GM23338 (cell line): ENCODE measurements at regions not wholly inside any gene's neighbourhood (a gene's known extent, or its start where the extent isn't known, plus 50 kb on each side); places are given as distances from the start of the nearest gene placed in this dataset.
A peak's percentile ranks its signal among the peaks of the same experiment; 100 is the strongest.

Experiments
- ATAC-seq: fragments of 200-7000 bp; cut with Tn5 transposase; 3 replicates; pipeline ENCODE4 v1.9.1; 2020
- DNase-seq: peaks from one replicate; pipeline ENCODE4 v3.0.0-alpha.2; 2015; ENCODE audit warnings: low spot score
- H2AFZ ChIP-seq: fragments of 200-600 bp; sonication (generic); 2 replicates; pipeline ENCODE4 v1.8.0; 2016; ENCODE audit warnings: antibody characterized with exemption, mild to moderate bottlenecking, moderate library complexity
- H3F3A ChIP-seq: fragments of 200-600 bp; sonication (generic); replicated peaks from 2 replicates; pipeline ENCODE4 v1.8.0; 2017; ENCODE audit warnings: antibody characterized with exemption, mixed run types, low read depth
- H3K27ac ChIP-seq: fragments of 200-600 bp; sonication (generic); 2 replicates; pipeline ENCODE4 v1.6.1; 2016; ENCODE audit warnings: low read depth
- H3K27me3 ChIP-seq: fragments of 200-600 bp; sonication (generic); 2 replicates; pipeline ENCODE4 v1.8.0; 2016; ENCODE audit warnings: mild to moderate bottlenecking, mixed run types, moderate library complexity; ENCODE audit not compliant: insufficient read depth
- H3K36me3 ChIP-seq: fragments of 200-600 bp; sonication (generic); 2 replicates; pipeline ENCODE4 v1.8.0; 2016; ENCODE audit warnings: mild to moderate bottlenecking; ENCODE audit not compliant: insufficient read depth
- H3K4me1 ChIP-seq: fragments of 200-600 bp; sonication (generic); 2 replicates; pipeline ENCODE4 v1.8.0; 2016; ENCODE audit warnings: mild to moderate bottlenecking, moderate library complexity; ENCODE audit not compliant: insufficient read depth
- H3K4me2 ChIP-seq: fragments of 200-600 bp; sonication (generic); 2 replicates; pipeline ENCODE4 v1.7.1; 2017; ENCODE audit warnings: mixed run types
- H3K4me3 ChIP-seq: fragments of 200-600 bp; sonication (generic); 2 replicates; pipeline ENCODE4 v1.6.1; 2016; ENCODE audit warnings: mixed run types
- H3K79me2 ChIP-seq: fragments of 200-600 bp; sonication (generic); replicated peaks from 2 replicates; pipeline ENCODE4 v1.8.0; 2017; ENCODE audit warnings: mild to moderate bottlenecking; ENCODE audit not compliant: insufficient read depth
- H3K9me2 ChIP-seq: fragments of 200-600 bp; sonication (generic); 2 replicates; pipeline ENCODE4 v1.8.0; 2017; ENCODE audit not compliant: insufficient read depth
- H4K20me1 ChIP-seq: fragments of 200-600 bp; sonication (generic); replicated peaks from 2 replicates; pipeline ENCODE4 v1.8.0; 2017; ENCODE audit warnings: mild to moderate bottlenecking; ENCODE audit not compliant: insufficient read depth
- H3K27ac Mint-ChIP-seq: 2 replicates; pipeline ENCODE4 v1.8.0; 2020; ENCODE audit warnings: inconsistent platforms, mild to moderate bottlenecking, moderate library complexity, mixed read lengths
- H3K27me3 Mint-ChIP-seq: 3 replicates; pipeline ENCODE4 v1.8.0; 2022; ENCODE audit warnings: low read depth, mild to moderate bottlenecking, moderate library complexity, mixed read lengths, inconsistent platforms; ENCODE audit not compliant: insufficient read depth, poor library complexity
- H3K36me3 Mint-ChIP-seq: 3 replicates; pipeline ENCODE4 v1.8.0; 2021; ENCODE audit warnings: low read depth, mild to moderate bottlenecking, inconsistent platforms, moderate library complexity, mixed read lengths
- H3K4me1 Mint-ChIP-seq: 3 replicates; pipeline ENCODE4 v1.8.0; 2020; ENCODE audit warnings: mild to moderate bottlenecking, inconsistent platforms, mixed read lengths
- H3K4me3 Mint-ChIP-seq: 3 replicates; pipeline ENCODE4 v1.8.0; 2021; ENCODE audit warnings: moderate library complexity, mild to moderate bottlenecking, inconsistent platforms, mixed read lengths
- H3K9me3 Mint-ChIP-seq: 3 replicates; pipeline ENCODE4 v1.8.0; 2020; ENCODE audit warnings: moderate library complexity, mild to moderate bottlenecking, inconsistent platforms, mixed read lengths
- CREB1 ChIP-seq: fragments of 250-450 bp; sonication (Bioruptor Pico); IDR thresholded peaks from 2 replicates; pipeline ENCODE4 v1.5.0; 2020; ENCODE audit warnings: low read depth, mild to moderate bottlenecking, moderate library complexity
- EZH2 ChIP-seq: fragments of 200-600 bp; sonication (generic); IDR thresholded peaks from one replicate; pipeline ENCODE4 v1.8.0; 2017; ENCODE audit warnings: antibody characterized with exemption, mild to moderate bottlenecking, low read depth; ENCODE audit not compliant: unreplicated experiment
- EZH2phosphoT487 ChIP-seq: fragments of 200-600 bp; sonication (generic); IDR thresholded peaks from one replicate; pipeline ENCODE4 v1.8.1; 2018; ENCODE audit warnings: antibody characterized with exemption; ENCODE audit not compliant: unreplicated experiment
- JUNB ChIP-seq: IDR thresholded peaks from one replicate; pipeline ENCODE4 v1.6.1; 2016; ENCODE audit warnings: antibody characterized with exemption; ENCODE audit not compliant: unreplicated experiment
- NANOG ChIP-seq: IDR thresholded peaks from 2 replicates; pipeline ENCODE4 v1.6.1; 2016; ENCODE audit warnings: antibody characterized with exemption, borderline replicate concordance
- POLR2AphosphoS5 ChIP-seq: IDR thresholded peaks from 2 replicates; pipeline ENCODE4 v1.6.1; 2016; ENCODE audit warnings: antibody characterized with exemption, low read depth
- STAT1 ChIP-seq: IDR thresholded peaks from one replicate; pipeline ENCODE4 v1.6.1; 2016; ENCODE audit warnings: antibody characterized with exemption; ENCODE audit not compliant: unreplicated experiment
- ZNF114 ChIP-seq: fragments of 250-450 bp; sonication (Bioruptor Pico); IDR thresholded peaks from 2 replicates; pipeline ENCODE4 v1.5.0; 2020; ENCODE audit warnings: mild to moderate bottlenecking, moderate library complexity
- ZNF331 ChIP-seq: fragments of 250-450 bp; sonication (Bioruptor Pico); IDR thresholded peaks from 2 replicates; pipeline ENCODE4 v1.5.0; 2020; ENCODE audit warnings: low read depth, mild to moderate bottlenecking, moderate library complexity
- TF ChIP-seq, protein P1 (sequence below), 2 experiments: fragments of 200-600 bp in 1 of 2; sonication (generic) in 1 of 2; conservative IDR thresholded peaks; 2 replicates each; pipeline versions ENCODE4 v1.5.1 to v1.6.1; 2016 to 2017; ENCODE audit warnings: antibody characterized with exemption in 2 of 2, low read depth in 2 of 2, mild to moderate bottlenecking in 2 of 2, moderate library complexity in 1 of 2
- TF ChIP-seq, protein P2 (sequence below): fragments of 250-450 bp; sonication (Bioruptor Pico); IDR thresholded peaks from 2 replicates; pipeline ENCODE4 v1.5.0; 2020; ENCODE audit warnings: mild to moderate bottlenecking, moderate library complexity
- TF ChIP-seq, protein P3 (sequence below): IDR thresholded peaks from one replicate; pipeline ENCODE4 v1.6.1; 2018; ENCODE audit warnings: antibody characterized with exemption; ENCODE audit not compliant: unreplicated experiment
- TF ChIP-seq, protein P4 (sequence below): IDR thresholded peaks from 2 replicates; pipeline ENCODE4 v1.6.1; 2016; ENCODE audit warnings: antibody characterized with exemption

DNA sequence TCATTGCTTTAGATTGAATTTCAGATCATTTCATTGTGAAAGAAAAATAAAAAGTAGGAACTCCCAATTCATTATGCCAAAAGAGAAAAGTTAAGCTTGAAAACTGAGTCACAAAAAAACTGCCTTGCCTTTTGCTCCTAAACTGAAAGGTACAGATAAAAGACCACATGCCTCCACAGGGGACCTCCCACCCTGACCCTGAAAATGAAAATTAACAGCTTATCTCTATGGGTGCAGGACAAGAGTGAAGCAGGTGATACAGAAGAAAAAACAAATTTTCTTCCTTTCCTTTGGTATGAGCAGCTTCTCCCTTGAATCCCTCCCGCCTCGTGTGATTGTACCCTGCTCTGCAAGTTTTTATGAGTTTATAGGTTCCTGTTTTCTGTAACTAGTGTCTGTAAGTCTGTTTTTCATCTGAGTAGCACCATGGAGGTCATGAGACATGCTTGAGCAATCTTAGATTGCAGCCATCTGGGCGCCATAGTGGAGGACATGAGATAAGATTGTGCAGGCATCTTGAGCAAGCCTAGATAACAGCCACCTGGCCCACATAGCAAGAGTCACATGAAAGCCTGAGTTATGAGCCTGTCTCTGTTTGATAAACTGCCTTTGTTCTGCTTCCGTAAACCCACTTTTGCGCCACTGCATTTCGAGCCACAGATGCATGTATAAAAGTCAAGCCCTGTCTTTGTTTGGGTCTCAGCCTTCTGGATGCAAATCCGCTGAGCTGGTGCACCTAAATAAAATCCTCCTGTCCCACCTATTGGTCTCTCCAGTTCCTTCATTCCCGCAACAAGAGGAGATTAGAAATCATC is 56.2 kb upstream of the DYNC1I2 start:
- H3K27ac Mint-ChIP-seq, result no peak overlapping the region
- H3K4me1 Mint-ChIP-seq, result no peaks in the 10 kb centered on the region
- Histone ChIP-seq H2AFZ (no peak overlapping the region), H3K27me3 (no peaks in the 10 kb centered on the region), H3F3A (no peaks in the 10 kb centered on the region), H3K4me3 (no peak overlapping the region), H3K9me2 (peaks cover 4% of the 10 kb centered on the region), H4K20me1 (no peaks in the 10 kb centered on the region), H3K4me2 (no peak overlapping the region), H3K79me2 (no peaks in the 10 kb centered on the region), H3K27ac (no peak overlapping the region), H3K4me1 (no peaks in the 10 kb centered on the region), H3K36me3 (peaks cover 23% of the 10 kb centered on the region)
- H3K36me3 Mint-ChIP-seq, result peaks cover 52% of the 10 kb centered on the region
- H3K27me3 Mint-ChIP-seq, result peaks cover 6% of the 10 kb centered on the region
- peak; percentile 43 for DNase-seq
- peaks cover 79% of the 10 kb centered on the region for H3K9me3 Mint-ChIP-seq
- TF ChIP-seq POLR2AphosphoS5 (no peak), CREB1 (CRISPR knock-in tag) (no peak), STAT1 (no peak), ZNF331 (CRISPR knock-in tag) (no peak), JUNB (no peak), EZH2 (no peak), ZNF114 (CRISPR knock-in tag) (no peak), EZH2phosphoT487 (no peak), NANOG (no peak)
- TF ChIP-seq, protein P1, sequence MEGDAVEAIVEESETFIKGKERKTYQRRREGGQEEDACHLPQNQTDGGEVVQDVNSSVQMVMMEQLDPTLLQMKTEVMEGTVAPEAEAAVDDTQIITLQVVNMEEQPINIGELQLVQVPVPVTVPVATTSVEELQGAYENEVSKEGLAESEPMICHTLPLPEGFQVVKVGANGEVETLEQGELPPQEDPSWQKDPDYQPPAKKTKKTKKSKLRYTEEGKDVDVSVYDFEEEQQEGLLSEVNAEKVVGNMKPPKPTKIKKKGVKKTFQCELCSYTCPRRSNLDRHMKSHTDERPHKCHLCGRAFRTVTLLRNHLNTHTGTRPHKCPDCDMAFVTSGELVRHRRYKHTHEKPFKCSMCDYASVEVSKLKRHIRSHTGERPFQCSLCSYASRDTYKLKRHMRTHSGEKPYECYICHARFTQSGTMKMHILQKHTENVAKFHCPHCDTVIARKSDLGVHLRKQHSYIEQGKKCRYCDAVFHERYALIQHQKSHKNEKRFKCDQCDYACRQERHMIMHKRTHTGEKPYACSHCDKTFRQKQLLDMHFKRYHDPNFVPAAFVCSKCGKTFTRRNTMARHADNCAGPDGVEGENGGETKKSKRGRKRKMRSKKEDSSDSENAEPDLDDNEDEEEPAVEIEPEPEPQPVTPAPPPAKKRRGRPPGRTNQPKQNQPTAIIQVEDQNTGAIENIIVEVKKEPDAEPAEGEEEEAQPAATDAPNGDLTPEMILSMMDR (conservative IDR thresholded peaks at IDR 0.05; ENCODE audit: low read depth in 2 of 2), result no peak
- TF ChIP-seq, protein P2, sequence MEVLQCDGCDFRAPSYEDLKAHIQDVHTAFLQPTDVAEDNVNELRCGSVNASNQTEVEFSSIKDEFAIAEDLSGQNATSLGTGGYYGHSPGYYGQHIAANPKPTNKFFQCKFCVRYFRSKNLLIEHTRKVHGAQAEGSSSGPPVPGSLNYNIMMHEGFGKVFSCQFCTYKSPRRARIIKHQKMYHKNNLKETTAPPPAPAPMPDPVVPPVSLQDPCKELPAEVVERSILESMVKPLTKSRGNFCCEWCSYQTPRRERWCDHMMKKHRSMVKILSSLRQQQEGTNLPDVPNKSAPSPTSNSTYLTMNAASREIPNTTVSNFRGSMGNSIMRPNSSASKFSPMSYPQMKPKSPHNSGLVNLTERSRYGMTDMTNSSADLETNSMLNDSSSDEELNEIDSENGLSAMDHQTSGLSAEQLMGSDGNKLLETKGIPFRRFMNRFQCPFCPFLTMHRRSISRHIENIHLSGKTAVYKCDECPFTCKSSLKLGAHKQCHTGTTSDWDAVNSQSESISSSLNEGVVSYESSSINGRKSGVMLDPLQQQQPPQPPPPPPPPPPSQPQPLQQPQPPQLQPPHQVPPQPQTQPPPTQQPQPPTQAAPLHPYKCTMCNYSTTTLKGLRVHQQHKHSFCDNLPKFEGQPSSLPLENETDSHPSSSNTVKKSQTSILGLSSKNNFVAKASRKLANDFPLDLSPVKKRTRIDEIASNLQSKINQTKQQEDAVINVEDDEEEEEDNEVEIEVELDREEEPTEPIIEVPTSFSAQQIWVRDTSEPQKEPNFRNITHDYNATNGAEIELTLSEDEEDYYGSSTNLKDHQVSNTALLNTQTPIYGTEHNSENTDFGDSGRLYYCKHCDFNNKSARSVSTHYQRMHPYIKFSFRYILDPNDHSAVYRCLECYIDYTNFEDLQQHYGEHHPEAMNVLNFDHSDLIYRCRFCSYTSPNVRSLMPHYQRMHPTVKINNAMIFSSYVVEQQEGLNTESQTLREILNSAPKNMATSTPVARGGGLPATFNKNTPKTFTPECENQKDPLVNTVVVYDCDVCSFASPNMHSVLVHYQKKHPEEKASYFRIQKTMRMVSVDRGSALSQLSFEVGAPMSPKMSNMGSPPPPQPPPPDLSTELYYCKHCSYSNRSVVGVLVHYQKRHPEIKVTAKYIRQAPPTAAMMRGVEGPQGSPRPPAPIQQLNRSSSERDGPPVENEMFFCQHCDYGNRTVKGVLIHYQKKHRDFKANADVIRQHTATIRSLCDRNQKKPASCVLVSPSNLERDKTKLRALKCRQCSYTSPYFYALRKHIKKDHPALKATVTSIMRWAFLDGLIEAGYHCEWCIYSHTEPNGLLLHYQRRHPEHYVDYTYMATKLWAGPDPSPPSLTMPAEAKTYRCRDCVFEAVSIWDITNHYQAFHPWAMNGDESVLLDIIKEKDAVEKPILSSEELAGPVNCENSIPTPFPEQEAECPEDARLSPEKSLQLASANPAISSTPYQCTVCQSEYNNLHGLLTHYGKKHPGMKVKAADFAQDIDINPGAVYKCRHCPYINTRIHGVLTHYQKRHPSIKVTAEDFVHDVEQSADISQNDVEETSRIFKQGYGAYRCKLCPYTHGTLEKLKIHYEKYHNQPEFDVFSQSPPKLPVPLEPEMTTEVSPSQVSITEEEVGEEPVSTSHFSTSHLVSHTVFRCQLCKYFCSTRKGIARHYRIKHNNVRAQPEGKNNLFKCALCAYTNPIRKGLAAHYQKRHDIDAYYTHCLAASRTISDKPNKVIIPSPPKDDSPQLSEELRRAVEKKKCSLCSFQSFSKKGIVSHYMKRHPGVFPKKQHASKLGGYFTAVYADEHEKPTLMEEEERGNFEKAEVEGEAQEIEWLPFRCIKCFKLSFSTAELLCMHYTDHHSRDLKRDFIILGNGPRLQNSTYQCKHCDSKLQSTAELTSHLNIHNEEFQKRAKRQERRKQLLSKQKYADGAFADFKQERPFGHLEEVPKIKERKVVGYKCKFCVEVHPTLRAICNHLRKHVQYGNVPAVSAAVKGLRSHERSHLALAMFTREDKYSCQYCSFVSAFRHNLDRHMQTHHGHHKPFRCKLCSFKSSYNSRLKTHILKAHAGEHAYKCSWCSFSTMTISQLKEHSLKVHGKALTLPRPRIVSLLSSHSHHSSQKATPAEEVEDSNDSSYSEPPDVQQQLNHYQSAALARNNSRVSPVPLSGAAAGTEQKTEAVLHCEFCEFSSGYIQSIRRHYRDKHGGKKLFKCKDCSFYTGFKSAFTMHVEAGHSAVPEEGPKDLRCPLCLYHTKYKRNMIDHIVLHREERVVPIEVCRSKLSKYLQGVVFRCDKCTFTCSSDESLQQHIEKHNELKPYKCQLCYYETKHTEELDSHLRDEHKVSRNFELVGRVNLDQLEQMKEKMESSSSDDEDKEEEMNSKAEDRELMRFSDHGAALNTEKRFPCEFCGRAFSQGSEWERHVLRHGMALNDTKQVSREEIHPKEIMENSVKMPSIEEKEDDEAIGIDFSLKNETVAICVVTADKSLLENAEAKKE, result no peak
- TF ChIP-seq, protein P3, sequence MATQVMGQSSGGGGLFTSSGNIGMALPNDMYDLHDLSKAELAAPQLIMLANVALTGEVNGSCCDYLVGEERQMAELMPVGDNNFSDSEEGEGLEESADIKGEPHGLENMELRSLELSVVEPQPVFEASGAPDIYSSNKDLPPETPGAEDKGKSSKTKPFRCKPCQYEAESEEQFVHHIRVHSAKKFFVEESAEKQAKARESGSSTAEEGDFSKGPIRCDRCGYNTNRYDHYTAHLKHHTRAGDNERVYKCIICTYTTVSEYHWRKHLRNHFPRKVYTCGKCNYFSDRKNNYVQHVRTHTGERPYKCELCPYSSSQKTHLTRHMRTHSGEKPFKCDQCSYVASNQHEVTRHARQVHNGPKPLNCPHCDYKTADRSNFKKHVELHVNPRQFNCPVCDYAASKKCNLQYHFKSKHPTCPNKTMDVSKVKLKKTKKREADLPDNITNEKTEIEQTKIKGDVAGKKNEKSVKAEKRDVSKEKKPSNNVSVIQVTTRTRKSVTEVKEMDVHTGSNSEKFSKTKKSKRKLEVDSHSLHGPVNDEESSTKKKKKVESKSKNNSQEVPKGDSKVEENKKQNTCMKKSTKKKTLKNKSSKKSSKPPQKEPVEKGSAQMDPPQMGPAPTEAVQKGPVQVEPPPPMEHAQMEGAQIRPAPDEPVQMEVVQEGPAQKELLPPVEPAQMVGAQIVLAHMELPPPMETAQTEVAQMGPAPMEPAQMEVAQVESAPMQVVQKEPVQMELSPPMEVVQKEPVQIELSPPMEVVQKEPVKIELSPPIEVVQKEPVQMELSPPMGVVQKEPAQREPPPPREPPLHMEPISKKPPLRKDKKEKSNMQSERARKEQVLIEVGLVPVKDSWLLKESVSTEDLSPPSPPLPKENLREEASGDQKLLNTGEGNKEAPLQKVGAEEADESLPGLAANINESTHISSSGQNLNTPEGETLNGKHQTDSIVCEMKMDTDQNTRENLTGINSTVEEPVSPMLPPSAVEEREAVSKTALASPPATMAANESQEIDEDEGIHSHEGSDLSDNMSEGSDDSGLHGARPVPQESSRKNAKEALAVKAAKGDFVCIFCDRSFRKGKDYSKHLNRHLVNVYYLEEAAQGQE, result no peak
- TF ChIP-seq, protein P4, sequence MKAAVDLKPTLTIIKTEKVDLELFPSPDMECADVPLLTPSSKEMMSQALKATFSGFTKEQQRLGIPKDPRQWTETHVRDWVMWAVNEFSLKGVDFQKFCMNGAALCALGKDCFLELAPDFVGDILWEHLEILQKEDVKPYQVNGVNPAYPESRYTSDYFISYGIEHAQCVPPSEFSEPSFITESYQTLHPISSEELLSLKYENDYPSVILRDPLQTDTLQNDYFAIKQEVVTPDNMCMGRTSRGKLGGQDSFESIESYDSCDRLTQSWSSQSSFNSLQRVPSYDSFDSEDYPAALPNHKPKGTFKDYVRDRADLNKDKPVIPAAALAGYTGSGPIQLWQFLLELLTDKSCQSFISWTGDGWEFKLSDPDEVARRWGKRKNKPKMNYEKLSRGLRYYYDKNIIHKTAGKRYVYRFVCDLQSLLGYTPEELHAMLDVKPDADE, result no peak
- no peak for ATAC-seq
- H3K4me3 Mint-ChIP-seq, result no peak overlapping the region
